ENCODE measurements at regions not wholly inside any gene's neighbourhood (a gene's known extent, or its start where the extent isn't known, plus 50 kb on each side); places are given as distances from the start of the nearest gene placed in this dataset.
"Not testable (repeated sequence)": the region's sequence is repeated elsewhere in the genome, so short reads cannot be mapped to it uniquely, and the experiment has no call there.

- no peak for DNase-seq (ENCODE audit: low spot score in 2 of 2)
- no peak overlapping the region for H3K27ac Mint-ChIP-seq
- peaks cover 0 to 10% of the 10 kb centered on the region in 2 donors for H3K9me3 Mint-ChIP-seq
- H3K36me3 Mint-ChIP-seq = no peaks in the 10 kb centered on the region
- ATAC-seq = no peak
These were observed 713.6 kb upstream of the MIR17HG start for GRCh38 chr13:90633849-90634248.

- no peak for ATAC-seq
- Mint-ChIP-seq H3K27ac (no peak overlapping the region), H3K36me3 (no peaks in the 10 kb centered on the region), H3K9me3 (peaks cover 15 to 24% of the 10 kb centered on the region in 2 donors)
- no peak for DNase-seq (ENCODE audit: low spot score in 2 of 2)
These were observed 706.5 kb upstream of the MIR17HG start for GRCh38 chr13:90640976-90641375.

- ATAC-seq (no peak), DNase-seq (ENCODE audit: low spot score in 2 of 2) (no peak)
- no peak overlapping the region for H3K27ac Mint-ChIP-seq
- H3K36me3 Mint-ChIP-seq = no peaks in the 10 kb centered on the region
- H3K9me3 Mint-ChIP-seq = peaks cover 20 to 27% of the 10 kb centered on the region in 2 donors
These were observed 705.6 kb upstream of the MIR17HG start for GRCh38 chr13:90641884-90642283.

GRCh38 chr13:90645582-90645981 is 701.9 kb upstream of the MIR17HG start:
- Mint-ChIP-seq H3K9me3 (peaks cover 12 to 27% of the 10 kb centered on the region in 2 donors), H3K27ac (no peak overlapping the region), H3K36me3 (no peaks in the 10 kb centered on the region)
- DNase-seq (ENCODE audit: low spot score in 2 of 2) (no peak), ATAC-seq (no peak)

GRCh38 chr13:90648497-90648896 is 699.0 kb upstream of the MIR17HG start:
- no peak for DNase-seq (ENCODE audit: low spot score in 2 of 2)
- H3K9me3 Mint-ChIP-seq = peaks cover 30 to 40% of the 10 kb centered on the region in 2 donors
- peaks cover 8 to 10% of the 10 kb centered on the region in 2 donors for H3K36me3 Mint-ChIP-seq
- ATAC-seq = no peak
- no peak overlapping the region for H3K27ac Mint-ChIP-seq

GRCh38 chr13:90652036-90652435 is 695.5 kb upstream of the MIR17HG start:
- Mint-ChIP-seq H3K9me3 (peaks cover 18 to 27% of the 10 kb centered on the region in 2 donors), H3K27ac (no peak overlapping the region), H3K36me3 (peaks cover 8 to 10% of the 10 kb centered on the region in 2 donors)
- DNase-seq (ENCODE audit: low spot score in 2 of 2) = no peak
- no peak for ATAC-seq

- ATAC-seq (no peak), DNase-seq (ENCODE audit: low spot score in 2 of 2) (no peak)
- Mint-ChIP-seq H3K9me3 (peaks cover 22 to 24% of the 10 kb centered on the region in 2 donors), H3K27ac (no peak overlapping the region), H3K36me3 (peaks cover 8 to 16% of the 10 kb centered on the region in 2 donors)
These were observed 692.5 kb upstream of the MIR17HG start for GRCh38 chr13:90654970-90655369.

- Mint-ChIP-seq H3K9me3 (peaks cover 11 to 12% of the 10 kb centered on the region in 2 donors), H3K36me3 (peaks cover 6 to 11% of the 10 kb centered on the region in 2 donors)
- not testable (repeated sequence) for H3K27ac Mint-ChIP-seq; DNase-seq (ENCODE audit: low spot score in 2 of 2); ATAC-seq
These were observed 683.3 kb upstream of the MIR17HG start for GRCh38 chr13:90664200-90664599.

- H3K27ac Mint-ChIP-seq = no peak overlapping the region
- H3K36me3 Mint-ChIP-seq = no peaks in the 10 kb centered on the region
- DNase-seq (ENCODE audit: low spot score in 2 of 2) (no peak), ATAC-seq (no peak)
- H3K9me3 Mint-ChIP-seq = peaks cover 8 to 18% of the 10 kb centered on the region in 2 donors
These were observed 673.7 kb upstream of the MIR17HG start for GRCh38 chr13:90673746-90674145.

GRCh38 chr13:90675129-90675528 is 672.4 kb upstream of the MIR17HG start:
- ATAC-seq (no peak), DNase-seq (ENCODE audit: low spot score in 2 of 2) (no peak)
- Mint-ChIP-seq H3K27ac (no peak overlapping the region), H3K9me3 (peaks cover 13 to 20% of the 10 kb centered on the region in 2 donors), H3K36me3 (no peaks in the 10 kb centered on the region)

- no peak for ATAC-seq
- Mint-ChIP-seq H3K27ac (no peak overlapping the region), H3K36me3 (no peaks in the 10 kb centered on the region), H3K9me3 (peaks cover 13 to 15% of the 10 kb centered on the region in 2 donors)
- DNase-seq (ENCODE audit: low spot score in 2 of 2) = no peak
These were observed 666.7 kb upstream of the MIR17HG start for GRCh38 chr13:90680826-90681225.

GRCh38 chr13:90683711-90684131 is 663.8 kb upstream of the MIR17HG start:
- no peak for DNase-seq (ENCODE audit: low spot score in 2 of 2)
- Mint-ChIP-seq H3K36me3 (no peaks in the 10 kb centered on the region), H3K27ac (no peak overlapping the region), H3K9me3 (peaks cover 9 to 12% of the 10 kb centered on the region in 2 donors)
- no peak for ATAC-seq

GRCh38 chr13:90686442-90686841 is 661.0 kb upstream of the MIR17HG start:
- DNase-seq (ENCODE audit: low spot score in 2 of 2) = no peak
- no peak for ATAC-seq
- Mint-ChIP-seq H3K9me3 (peaks cover 9% of the 10 kb centered on the region in 2 donors), H3K27ac (no peak overlapping the region), H3K36me3 (no peaks in the 10 kb centered on the region)

- DNase-seq (ENCODE audit: low spot score in 2 of 2) (no peak), ATAC-seq (no peak)
- peaks cover 6 to 7% of the 10 kb centered on the region in 2 donors for H3K9me3 Mint-ChIP-seq
- H3K27ac Mint-ChIP-seq = no peak overlapping the region
- no peaks in the 10 kb centered on the region for H3K36me3 Mint-ChIP-seq
These were observed 658.4 kb upstream of the MIR17HG start for GRCh38 chr13:90689111-90689510.

- Mint-ChIP-seq H3K27ac (no peak overlapping the region), H3K36me3 (no peaks in the 10 kb centered on the region), H3K9me3 (peaks cover 6 to 9% of the 10 kb centered on the region in 2 donors)
- ATAC-seq (no peak), DNase-seq (ENCODE audit: low spot score in 2 of 2) (no peak)
These were observed 656.9 kb upstream of the MIR17HG start for GRCh38 chr13:90690458-90691080.

- Mint-ChIP-seq H3K36me3 (no peaks in the 10 kb centered on the region), H3K27ac (no peak overlapping the region), H3K9me3 (peaks cover 0 to 4% of the 10 kb centered on the region in 2 donors)
- DNase-seq (ENCODE audit: low spot score in 2 of 2) = no peak
- no peak for ATAC-seq
These were observed 651.2 kb upstream of the MIR17HG start for GRCh38 chr13:90696254-90696653.

- H3K27ac Mint-ChIP-seq = no peak overlapping the region
- H3K9me3 Mint-ChIP-seq = peaks cover 0 to 4% of the 10 kb centered on the region in 2 donors
- no peaks in the 10 kb centered on the region for H3K36me3 Mint-ChIP-seq
- DNase-seq (ENCODE audit: low spot score in 2 of 2) (no peak), ATAC-seq (no peak)
These were observed 650.8 kb upstream of the MIR17HG start for GRCh38 chr13:90696656-90697055.

- H3K9me3 Mint-ChIP-seq = peaks cover 0 to 4% of the 10 kb centered on the region in 2 donors
- H3K36me3 Mint-ChIP-seq = no peaks in the 10 kb centered on the region
- H3K27ac Mint-ChIP-seq = no peak overlapping the region
- DNase-seq (ENCODE audit: low spot score in 2 of 2) = no peak
- ATAC-seq = no peak
These were observed 647.1 kb upstream of the MIR17HG start for GRCh38 chr13:90700340-90700739.
